DMS53 (cell line): ENCODE measurements at regions not wholly inside any gene's neighbourhood (a gene's known extent, or its start where the extent isn't known, plus 50 kb on each side); places are given as distances from the start of the nearest gene placed in this dataset.
"Not testable (repeated sequence)": the region's sequence is repeated elsewhere in the genome, so short reads cannot be mapped to it uniquely, and the experiment has no call there.

Experiments
- DNase-seq: peaks from one replicate; lab custom pipeline; 2025; lab: John Stamatoyannopoulos, UW

DNA sequence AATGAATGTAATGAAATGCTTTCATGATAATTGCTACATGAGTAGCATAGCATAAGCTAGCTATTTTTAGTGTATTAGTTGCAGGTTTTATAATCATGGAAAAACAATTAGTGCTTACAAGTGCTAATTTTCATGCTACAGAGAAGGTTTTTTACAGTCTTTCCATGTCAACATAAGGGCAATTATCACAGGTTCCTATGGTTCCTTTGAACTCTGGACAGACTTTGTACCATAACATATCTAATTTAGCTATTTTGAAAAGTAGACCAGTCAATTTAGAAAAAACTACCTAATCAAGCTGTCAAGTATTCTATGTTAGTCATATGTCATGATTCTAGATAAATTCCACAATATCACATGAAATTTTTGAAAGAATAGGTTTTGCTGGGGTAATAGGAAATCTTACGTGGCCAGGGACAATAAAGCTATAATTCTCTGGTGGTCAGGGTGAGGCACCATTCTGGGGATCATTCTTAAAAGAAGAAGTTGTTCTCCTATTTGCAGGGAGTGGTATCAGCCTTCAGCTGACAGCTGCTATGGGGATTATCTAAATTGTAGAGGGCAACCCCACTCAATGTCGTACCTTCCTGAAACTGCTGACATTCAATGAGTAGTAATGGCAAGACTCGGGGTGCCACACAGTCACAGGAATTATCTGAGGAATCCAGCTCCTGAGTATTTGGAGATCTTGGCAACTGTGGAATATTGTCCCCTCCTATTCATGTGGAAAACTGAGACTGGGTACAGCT lies 724.0 kb upstream of the LINC00305 start:
- no peak for DNase-seq

DNA sequence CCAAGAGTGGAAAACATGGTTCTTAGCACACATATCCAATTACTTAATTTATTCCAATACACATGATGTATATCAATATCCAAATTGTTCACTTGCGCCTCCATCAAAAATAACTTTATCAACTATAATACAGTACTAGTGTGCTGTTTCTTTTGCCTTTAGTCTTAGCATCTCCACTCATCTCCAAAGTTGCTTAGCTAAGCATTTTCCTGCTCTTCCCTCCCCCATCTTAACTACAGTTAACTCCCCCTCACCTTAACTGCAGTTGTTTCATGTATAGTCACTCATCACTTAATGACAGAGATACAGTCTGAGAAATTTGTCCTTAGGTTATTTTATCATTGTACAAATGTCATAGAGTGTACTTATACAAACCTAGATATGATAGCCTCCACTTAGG lies 705.2 kb upstream of the LINC00305 start:
- no peak for DNase-seq

GRCh38 chr18:64852281-64852680 lies 703.4 kb upstream of the LINC00305 start:
- DNase-seq = no peak

GRCh38 chr18:64851726-64852125 lies 702.8 kb upstream of the LINC00305 start:
- DNase-seq = no peak

GRCh38 chr18:64850791-64851190 lies 701.9 kb upstream of the LINC00305 start:
- DNase-seq = no peak

DNA sequence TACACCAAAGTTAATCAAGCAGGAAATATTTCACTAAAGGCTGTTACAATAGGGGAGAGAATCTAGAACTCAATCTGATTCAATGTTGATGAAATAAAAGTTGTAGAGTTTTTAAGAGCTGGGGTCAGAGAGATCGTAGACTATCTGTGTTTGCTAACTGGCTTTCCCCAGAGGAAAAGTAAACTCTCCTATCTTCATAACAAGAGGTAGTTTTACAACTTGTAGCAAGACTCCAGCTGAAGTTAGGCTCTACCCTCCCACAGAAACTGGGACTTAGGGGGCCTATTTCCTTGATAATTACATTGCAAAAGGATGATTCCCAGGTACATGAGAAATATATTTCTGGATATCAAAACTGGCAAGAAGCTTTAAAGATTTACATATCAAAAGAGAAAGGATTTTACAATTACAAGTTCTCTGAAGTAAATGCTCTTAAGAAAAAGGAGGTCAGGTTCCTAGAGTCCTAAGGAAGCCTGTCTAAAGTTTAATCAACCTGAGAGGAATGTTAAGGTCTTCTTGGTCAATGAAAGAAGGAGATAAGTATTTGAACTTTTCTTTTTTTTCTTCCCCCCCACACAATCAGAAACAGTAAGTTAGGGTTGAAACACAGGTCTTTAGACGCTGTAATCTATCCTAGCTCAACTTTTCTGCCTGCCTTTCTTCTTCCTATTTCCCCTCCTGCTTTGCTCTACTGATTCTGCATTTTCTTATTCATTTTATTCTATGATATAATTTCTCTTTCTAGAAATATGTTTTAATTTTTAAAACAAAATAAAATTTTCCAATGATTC lies 692.2 kb upstream of the LINC00305 start:
- no peak for DNase-seq

GRCh38 chr18:64810354-64810753 lies 661.5 kb upstream of the LINC00305 start:
- DNase-seq = no peak

DNA sequence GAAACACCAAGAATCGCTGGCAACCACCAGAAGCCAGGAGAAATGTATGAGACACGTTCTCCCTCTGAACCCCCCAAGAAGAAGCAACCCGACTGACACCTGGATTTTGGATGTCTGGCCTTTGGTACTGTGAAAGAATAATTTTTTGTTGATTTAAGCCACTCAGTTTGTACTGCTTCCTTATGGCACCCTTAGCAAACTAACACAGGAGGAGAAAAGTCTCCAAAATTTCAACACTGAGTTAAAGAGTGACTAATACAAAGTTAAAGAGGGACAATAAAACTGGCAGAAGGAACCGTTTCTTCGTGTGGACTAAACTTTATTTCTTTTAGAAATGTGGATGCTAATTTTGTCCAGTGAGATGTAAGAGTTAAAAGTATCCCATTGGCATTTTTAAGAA lies 660.9 kb upstream of the LINC00305 start:
- no peak for DNase-seq

- DNase-seq = no peak
Measured at GRCh38 chr18:64807560-64807959, 658.7 kb upstream of the LINC00305 start.

- no peak for DNase-seq
Measured at GRCh38 chr18:64806691-64807090, 657.8 kb upstream of the LINC00305 start.

DNA sequence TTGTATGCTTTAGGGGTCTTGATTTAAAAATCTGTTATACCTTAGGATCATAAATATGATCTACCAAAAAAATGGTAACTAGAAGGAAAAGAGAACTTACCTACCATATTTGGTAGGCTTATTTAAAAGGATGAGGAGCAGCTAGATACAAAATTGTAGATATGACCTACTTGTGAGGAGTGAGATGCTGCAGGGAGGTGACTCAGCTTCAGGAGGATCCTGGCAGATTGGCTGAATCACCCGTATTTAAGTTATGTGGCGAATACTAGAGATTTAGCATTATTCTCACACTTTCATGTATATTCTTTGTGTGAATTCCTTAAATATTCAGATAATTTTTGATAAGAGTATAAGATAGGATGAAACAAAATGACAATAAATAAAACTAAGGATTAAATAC lies 657.3 kb upstream of the LINC00305 start:
- no peak for DNase-seq

- peak; percentile 71 for DNase-seq
Measured at GRCh38 chr18:64803471-64803870, 654.6 kb upstream of the LINC00305 start.

- no peak for DNase-seq
Measured at GRCh38 chr18:64800151-64800550, 651.3 kb upstream of the LINC00305 start.

GRCh38 chr18:64799376-64799775 lies 650.5 kb upstream of the LINC00305 start:
- DNase-seq = no peak

GRCh38 chr18:64791236-64791635 lies 642.3 kb upstream of the LINC00305 start:
- no peak for DNase-seq

DNA sequence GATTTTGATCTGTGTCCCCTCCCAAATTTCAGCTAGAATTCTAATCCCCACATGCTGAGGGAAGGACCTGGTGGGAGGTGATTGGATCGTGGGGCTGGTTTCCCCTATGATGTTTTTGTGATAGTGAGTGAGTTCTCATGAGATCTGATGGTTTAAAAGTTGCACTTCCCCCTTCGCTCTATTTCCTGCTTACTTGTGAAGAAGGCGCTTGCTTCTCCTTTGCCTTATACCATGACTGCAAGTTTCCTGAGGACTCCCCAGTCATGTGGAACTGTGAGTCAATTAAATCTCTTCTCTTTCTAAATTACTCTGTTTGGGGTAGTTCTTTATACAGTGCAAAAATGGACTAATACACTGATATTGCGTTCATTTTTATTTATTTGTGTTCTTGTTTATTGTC lies 636.8 kb upstream of the LINC00305 start:
- DNase-seq = no peak

GRCh38 chr18:64777556-64777955 lies 628.7 kb upstream of the LINC00305 start:
- DNase-seq = no peak

DNA sequence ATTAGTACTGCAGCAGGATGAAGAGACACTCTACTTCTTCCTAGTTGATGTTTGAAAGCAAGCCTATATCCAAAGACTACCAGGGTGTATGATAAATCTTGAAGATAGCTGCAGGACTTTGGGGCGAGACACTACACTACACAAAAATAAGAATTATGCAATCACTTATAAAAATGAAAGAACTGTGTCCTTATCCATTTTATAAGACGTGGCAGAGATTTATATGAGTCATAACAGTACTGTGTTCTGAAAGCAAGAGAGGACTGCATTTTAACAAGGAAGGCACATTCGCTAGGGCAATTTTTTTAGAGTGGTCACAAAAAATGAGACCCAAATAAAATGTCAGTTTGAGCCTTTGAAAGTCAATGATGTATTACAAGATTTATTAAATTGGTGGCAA lies 617.0 kb upstream of the LINC00305 start:
- DNase-seq = no peak

DNA sequence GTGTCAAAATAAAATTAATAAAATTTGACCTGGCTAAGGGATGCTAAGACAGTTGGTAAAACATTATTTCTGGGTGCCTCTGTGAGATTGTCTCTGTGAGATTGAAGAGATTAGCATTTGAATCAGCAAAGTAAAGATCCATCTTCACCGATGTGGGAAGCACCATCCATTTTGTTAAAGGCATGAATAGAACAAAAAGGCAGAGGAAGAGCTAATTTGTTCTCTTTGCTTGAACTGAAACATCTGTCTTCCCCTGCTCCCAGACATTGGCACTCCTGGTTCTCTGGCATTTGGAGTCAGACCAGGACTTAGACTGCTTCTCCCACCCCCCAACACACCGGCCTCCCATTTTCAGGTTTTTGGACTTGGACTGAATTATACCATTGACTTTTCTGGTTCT lies 603.8 kb upstream of the LINC00305 start:
- DNase-seq = no peak

DNA sequence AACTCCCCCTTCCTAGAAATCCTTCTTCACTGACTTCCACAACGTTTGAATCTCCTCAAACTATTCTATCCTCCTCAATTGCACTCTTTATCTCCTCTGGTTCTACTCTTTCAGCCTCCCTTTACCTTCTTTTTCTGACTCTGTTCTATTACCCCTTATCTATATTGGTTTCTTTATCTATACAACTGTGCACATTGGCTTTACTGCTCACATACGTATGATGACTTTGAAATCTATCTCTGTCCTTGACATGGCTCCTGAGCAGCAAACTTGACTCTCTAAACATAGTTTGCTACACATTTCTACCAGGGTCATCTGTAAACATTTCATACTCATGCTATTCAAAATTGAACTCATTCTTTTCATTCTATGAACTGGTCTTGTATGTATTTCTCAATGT lies 601.0 kb upstream of the LINC00305 start:
- no peak for DNase-seq

GRCh38 chr18:64747803-64748202 lies 598.9 kb upstream of the LINC00305 start:
- DNase-seq = peak; percentile 31

GRCh38 chr18:64742898-64743297 lies 594.0 kb upstream of the LINC00305 start:
- no peak for DNase-seq

- no peak for DNase-seq
Measured at GRCh38 chr18:64734063-64734462, 585.2 kb upstream of the LINC00305 start.

- not testable (repeated sequence) for DNase-seq
Measured at GRCh38 chr18:64725657-64726056, 576.8 kb upstream of the LINC00305 start.
